ENCODE measurements at regions not wholly inside any gene's neighbourhood (a gene's known extent, or its start where the extent isn't known, plus 50 kb on each side); places are given as distances from the start of the nearest gene placed in this dataset.

- TF ChIP-seq CTCF (IDR thresholded peaks at IDR 0.05): no peak
- no peak for TF ChIP-seq POLR2AphosphoS5 (IDR thresholded peaks at IDR 0.05; ENCODE audit: low read depth, low read length)
These were observed 214.9 kb downstream of the TMEM167A start for GRCh38 chr5:82862261-82862660.
